ENCODE measurements at regions not wholly inside any gene's neighbourhood (a gene's known extent, or its start where the extent isn't known, plus 50 kb on each side); places are given as distances from the start of the nearest gene placed in this dataset.

GRCh38 chr5:124797665-124798087 is 51.2 kb upstream of the ZNF608 start:
- TF ChIP-seq POLR2A (IDR thresholded peaks at IDR 0.05) (no peak), CTCF (IDR thresholded peaks at IDR 0.05 in 4 of 5, conservative IDR thresholded peaks at IDR 0.05 in 1 of 5) (no peak)

Data from gastrocnemius medialis (tissue), 4 donors.